GM12878 (cell line): ENCODE measurements at regions not wholly inside any gene's neighbourhood (a gene's known extent, or its start where the extent isn't known, plus 50 kb on each side); places are given as distances from the start of the nearest gene placed in this dataset.
A peak's percentile ranks its signal among the peaks of the same experiment; 100 is the strongest.
"Not testable (repeated sequence)": the region's sequence is repeated elsewhere in the genome, so short reads cannot be mapped to it uniquely, and the experiment has no call there.

ENCODE experiments used
- ATAC-seq: fragments of 200-7000 bp; cut with Tn5 transposase; 3 replicates; pipeline ENCODE4 v1.9.1; 2020; ENCODE audit warnings: mild to moderate bottlenecking, moderate library complexity
- BruUV-seq: library from RNA; stranded (reverse); fragments of 400-500 nt; replicated peaks from 2 replicates; lab custom pipeline; 2021; lab: Mats Ljungman, UMichigan
- CTCF ChIA-PET: fragments of 300-600 bp; sonication (Branson Sonifier 250); formaldehyde crosslinking; extraction: SDS; loops from one replicate; lab custom pipeline; 2021; ENCODE audit warnings: inconsistent platforms; lab: Yijun Ruan, JAX
- POLR2A ChIA-PET: fragments of 350-600 bp; formaldehyde crosslinking; extraction: SDS; loops from one replicate; lab custom pipeline; 2021; ENCODE audit warnings: inconsistent platforms; lab: Charles Lee
- RAD21 ChIA-PET: fragments of 300-600 bp; sonication (Branson Sonifier 250); formaldehyde crosslinking; loops from one replicate; lab custom pipeline; 2023; ENCODE audit warnings: antibody characterized with exemption; ENCODE audit not compliant: unreplicated experiment; lab: Charles Lee
- SMC1A ChIA-PET: fragments of 300-600 bp; sonication (Branson Sonifier 250); formaldehyde crosslinking; loops from one replicate; lab custom pipeline; 2023; ENCODE audit not compliant: unreplicated experiment, uncharacterized antibody; lab: Charles Lee
- DNase-seq: peaks from one replicate; pipeline ENCODE4 v3.0.0-alpha.2; 2011; ENCODE audit warnings: low read depth, low spot score
- FAIRE-seq: peaks from 3 replicates; lab custom pipeline; 2011; peaks lifted over from hg19 to GRCh38; lab: Jason Lieb, UNC
- H2AFZ ChIP-seq: 2 replicates; pipeline ENCODE4 v1.6.0; 2011; ENCODE audit warnings: low read depth, low read length, control low read depth; ENCODE audit not compliant: control insufficient read depth
- H3K27ac ChIP-seq: 2 replicates; pipeline ENCODE4 v1.5.1; 2011; ENCODE audit warnings: control low read depth; ENCODE audit not compliant: control insufficient read depth, insufficient read depth
- H3K27me3 ChIP-seq, 2 experiments: replicated peaks in 1 of 2; 2 replicates each; pipeline versions ENCODE4 v1.6.0 to v1.6.1; 2011; ENCODE audit warnings: low read length in 1 of 2; ENCODE audit not compliant: control insufficient read depth in 2 of 2, insufficient read depth in 2 of 2
- H3K36me3 ChIP-seq, 2 experiments: 2 replicates each; pipeline ENCODE4 v1.5.1; 2011; ENCODE audit warnings: low read length in 1 of 2; ENCODE audit not compliant: control insufficient read depth in 2 of 2, insufficient read depth in 2 of 2
- H3K4me1 ChIP-seq: 2 replicates; pipeline ENCODE4 v1.6.1; 2011; ENCODE audit warnings: mild to moderate bottlenecking, low read length, moderate library complexity, mixed read lengths; ENCODE audit not compliant: control insufficient read depth, insufficient read depth
- H3K4me2 ChIP-seq: 2 replicates; pipeline ENCODE4 v1.6.0; 2011; ENCODE audit warnings: control low read depth; ENCODE audit not compliant: control insufficient read depth, insufficient read depth
- H3K4me3 ChIP-seq: fragments of 200-600 bp; sonication (generic); 2 replicates; pipeline ENCODE4 v1.5.1; 2016
- H3K79me2 ChIP-seq: 2 replicates; pipeline ENCODE4 v1.6.0; 2011; ENCODE audit warnings: low read length; ENCODE audit not compliant: control insufficient read depth, insufficient read depth
- H3K9ac ChIP-seq: 2 replicates; pipeline ENCODE4 v1.8.0; 2011; ENCODE audit warnings: low read length, control low read depth, mixed read lengths; ENCODE audit not compliant: control insufficient read depth, insufficient read depth
- H3K9me3 ChIP-seq: replicated peaks from 3 replicates; pipeline ENCODE4 v1.5.1; 2011; ENCODE audit warnings: mild to moderate bottlenecking, low read length; ENCODE audit not compliant: control insufficient read depth, insufficient read depth
- H4K20me1 ChIP-seq: 2 replicates; pipeline ENCODE4 v1.6.0; 2011; ENCODE audit not compliant: control insufficient read depth, insufficient read depth
- DPF2 ChIP-seq: fragments of 450-650 bp; IDR thresholded peaks from 2 replicates; pipeline ENCODE4 v1.6.1; 2017; ENCODE audit warnings: mild to moderate bottlenecking
- ETV6 ChIP-seq, 2 experiments: fragments of 450-650 bp in 1 of 2; IDR thresholded peaks in 1 of 2; conservative IDR thresholded peaks in 1 of 2; 2 replicates each; pipeline ENCODE4 v1.6.1; 2014; ENCODE audit warnings: antibody characterized with exemption in 1 of 2, borderline replicate concordance in 1 of 2, low read depth in 1 of 2, mild to moderate bottlenecking in 1 of 2, moderate library complexity in 1 of 2
- GATAD2B ChIP-seq: fragments of 450-650 bp; conservative IDR thresholded peaks from 2 replicates; pipeline ENCODE4 v1.6.1; 2017; ENCODE audit warnings: low read depth, mild to moderate bottlenecking, moderate library complexity
- HCFC1 ChIP-seq: fragments of 150-350 bp; IDR thresholded peaks from 2 replicates; pipeline ENCODE4 v1.6.1; 2014; ENCODE audit warnings: low read length
- LARP7 ChIP-seq: fragments of 450-650 bp; IDR thresholded peaks from 2 replicates; pipeline ENCODE4 v1.6.1; 2017; ENCODE audit warnings: mild to moderate bottlenecking
- MLLT1 ChIP-seq: fragments of 450-650 bp; IDR thresholded peaks from 2 replicates; pipeline ENCODE4 v1.6.1; 2016; ENCODE audit warnings: mild to moderate bottlenecking
- NFXL1 ChIP-seq: fragments of 450-650 bp; IDR thresholded peaks from 2 replicates; pipeline ENCODE4 v1.6.1; 2017; ENCODE audit warnings: antibody characterized with exemption, mild to moderate bottlenecking, borderline replicate concordance
- SMAD1 ChIP-seq: fragments of 450-650 bp; IDR thresholded peaks from 2 replicates; pipeline ENCODE4 v1.6.1; 2018; ENCODE audit warnings: mild to moderate bottlenecking, low read depth; ENCODE audit not compliant: partially characterized antibody
- TCF7 ChIP-seq: IDR thresholded peaks from 2 replicates; pipeline ENCODE4 v1.6.1; 2014; ENCODE audit warnings: antibody characterized with exemption, borderline replicate concordance
- WGBS: methylation state at CpG from one replicate; pipeline ENCODE4 v1.1.6; 2016; ENCODE audit warnings: low lambda C conversion rate; ENCODE audit not compliant: insufficient replicate concordance, insufficient coverage; ENCODE audit errors: missing lambda C conversion rate; 5-methylcytosine and 5-hydroxymethylcytosine counted together
- in situ Hi-C: fragments of 300-500 bp; cut with MboI; formaldehyde crosslinking; loops from 9 replicates; pipeline ENCODE4 v1.14.3; 2018; ENCODE audit warnings: mixed read lengths
- intact Hi-C: fragments of 100-400 bp; cut with micrococcal nuclease; formaldehyde crosslinking; loops from one replicate; pipeline ENCODE4 v1.14.2; 2022; ENCODE audit not compliant: unreplicated experiment

DNA sequence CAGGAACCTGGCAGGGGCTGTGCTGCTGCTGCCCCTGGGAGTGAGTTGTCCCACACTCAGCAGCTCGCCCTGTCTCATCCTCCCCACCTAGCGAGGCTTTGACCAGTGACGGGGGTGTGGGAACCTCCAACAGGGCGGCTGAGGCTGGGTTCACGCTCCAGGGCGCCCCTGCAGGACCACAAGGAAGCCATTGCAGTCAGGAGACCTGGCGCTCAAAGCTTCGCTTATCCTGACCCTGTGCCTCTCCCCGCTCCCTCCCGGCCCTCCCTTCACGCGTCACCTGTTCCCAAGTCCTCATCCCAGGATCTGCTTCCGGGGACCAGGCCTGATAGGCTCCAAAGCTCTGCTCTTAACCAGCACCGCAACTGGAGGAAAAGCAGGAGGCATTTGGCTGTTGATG, 272.0 kb upstream of the SFSWAP start:
- in situ Hi-C loops (no loop called here), intact Hi-C loops (no loop called here)
- Histone ChIP-seq H3K4me3 (no peak overlapping the region), H3K9me3 (peaks cover 4% of the 10 kb centered on the region; the same call in 1 of the 3 replicates), H3K4me2 (no peak overlapping the region), H2AFZ (no peak overlapping the region), H3K27me3 (no peaks in the 10 kb centered on the region), H3K27ac (no peak overlapping the region), H3K36me3 (no peaks in the 10 kb centered on the region), H4K20me1 (no peaks in the 10 kb centered on the region), H3K4me1 (peaks cover 4% of the 10 kb centered on the region), H3K9ac (no peak overlapping the region), H3K79me2 (no peaks in the 10 kb centered on the region)
- no peak for FAIRE-seq
- no peak for DNase-seq
- ChIA-PET CTCF (no interaction called here), POLR2A (no interaction called here), SMC1A (no interaction called here), RAD21 (no interaction called here)
- ATAC-seq = no peak
- no TSS peak for BruUV-seq
- WGBS = 44% methylated on average over 13 of the region's 14 CpGs
- TF ChIP-seq GATAD2B (no peak), SMAD1 (no peak), LARP7 (no peak), MLLT1 (no peak), ETV6 (conservative IDR thresholded peaks at IDR 0.05 in 1 of 2, IDR thresholded peaks at IDR 0.05 in 1 of 2; ENCODE audit: borderline replicate concordance in 1 of 2, low read depth in 1 of 2) (no peak), HCFC1 (no peak), DPF2 (no peak), NFXL1 (no peak), TCF7 (no peak)

DNA sequence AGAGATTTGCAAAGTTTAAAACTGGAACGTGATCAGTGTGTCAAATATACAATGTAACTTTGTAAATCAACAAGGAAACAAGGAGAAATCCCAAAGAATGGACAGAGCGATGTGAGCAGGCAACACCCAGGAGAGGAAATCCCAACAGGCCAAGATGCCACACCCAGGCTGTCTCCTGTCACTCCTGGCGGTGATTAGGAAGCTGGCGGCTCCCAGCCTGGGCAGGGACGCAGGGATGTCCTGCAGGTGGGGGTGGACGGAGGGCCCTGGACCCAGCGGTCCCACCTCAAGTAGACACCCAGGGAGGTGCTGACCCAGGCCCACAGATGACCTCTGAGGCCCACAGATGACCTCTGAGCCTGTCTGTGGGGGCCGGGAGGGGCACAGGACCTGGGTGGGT, 271.1 kb upstream of the SFSWAP start:
- H3K27me3 ChIP-seq, H3K79me2 ChIP-seq, H4K20me1 ChIP-seq, H3K27ac ChIP-seq, H2AFZ ChIP-seq, CTCF ChIA-PET, H3K4me1 ChIP-seq, H3K9me3 ChIP-seq, SMC1A ChIA-PET, POLR2A ChIA-PET, ATAC-seq, H3K4me3 ChIP-seq, BruUV-seq, FAIRE-seq, H3K4me2 ChIP-seq, DNase-seq, RAD21 ChIA-PET, H3K36me3 ChIP-seq, intact Hi-C loops, H3K9ac ChIP-seq, in situ Hi-C loops: not testable (repeated sequence)
- no CpG with 5 or more reads among the region's 8 CpGs for WGBS

- H4K20me1 ChIP-seq, POLR2A ChIA-PET, H3K36me3 ChIP-seq, BruUV-seq, H2AFZ ChIP-seq, H3K27me3 ChIP-seq, H3K79me2 ChIP-seq, RAD21 ChIA-PET, H3K9ac ChIP-seq, H3K4me1 ChIP-seq, CTCF ChIA-PET, DNase-seq, H3K27ac ChIP-seq, in situ Hi-C loops, H3K4me2 ChIP-seq, intact Hi-C loops, H3K9me3 ChIP-seq, FAIRE-seq, H3K4me3 ChIP-seq, SMC1A ChIA-PET: not testable (repeated sequence)
- no CpG with 5 or more reads among the region's 21 CpGs for WGBS
- peak; percentile 65 for ATAC-seq
These were observed 270.5 kb upstream of the SFSWAP start for GRCh38 chr12:131440209-131441059.
